HG03457 (cell line): ENCODE measurements at regions not wholly inside any gene's neighbourhood (a gene's known extent, or its start where the extent isn't known, plus 50 kb on each side); places are given as distances from the start of the nearest gene placed in this dataset.
"Not testable (repeated sequence)": the region's sequence is repeated elsewhere in the genome, so short reads cannot be mapped to it uniquely, and the experiment has no call there.

Source experiments
- ATAC-seq: cut with Tn5 transposase; IDR thresholded peaks from one replicate; pipeline ENCODE4 v1.9.1; 2021; ENCODE audit warnings: moderate number of reproducible peaks; ENCODE audit not compliant: unreplicated experiment

GRCh38 chrX:123036401-123036800, 147.7 kb upstream of the GRIA3 start:
- ATAC-seq = no peak

- ATAC-seq = no peak
These were observed 134.9 kb upstream of the GRIA3 start for GRCh38 chrX:123049071-123049625.

DNA sequence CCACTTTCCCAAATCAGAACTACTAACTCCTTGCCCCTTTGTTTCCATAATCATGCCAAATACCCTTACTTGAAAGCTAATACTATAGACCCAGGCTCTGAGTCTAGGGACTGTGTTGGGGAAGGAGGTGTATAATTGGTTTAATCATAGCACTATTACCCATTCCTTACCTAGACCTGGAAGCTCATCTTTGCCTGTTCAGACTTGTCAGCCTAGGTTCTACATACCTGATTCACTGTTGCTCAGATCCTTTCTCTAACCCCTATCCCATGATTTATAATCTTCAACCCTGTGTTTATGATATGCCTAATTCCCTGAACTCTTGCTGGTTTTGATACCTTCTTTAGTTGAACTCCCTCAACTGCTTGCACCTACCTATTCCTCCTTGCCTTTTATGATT, 123.1 kb upstream of the GRIA3 start:
- ATAC-seq = no peak

DNA sequence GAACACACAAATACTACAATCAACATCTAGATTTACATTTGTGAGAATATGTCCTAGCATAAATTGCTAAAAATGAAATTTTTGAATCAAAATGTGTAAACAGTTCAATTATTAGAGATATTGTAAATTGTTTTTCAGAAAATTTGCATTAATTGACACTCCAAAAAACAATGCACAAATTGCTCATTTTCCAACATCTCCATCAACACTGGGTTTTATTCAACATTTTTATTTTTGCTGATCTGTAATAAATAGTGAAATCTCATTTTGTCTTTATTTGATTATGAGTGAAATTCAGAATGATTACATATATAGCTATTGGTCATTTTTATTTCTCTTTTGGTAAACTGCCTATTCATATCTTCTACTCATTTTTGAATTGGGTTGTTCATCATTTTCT, 120.0 kb upstream of the GRIA3 start:
- ATAC-seq = no peak

GRCh38 chrX:123072686-123073385, 111.2 kb upstream of the GRIA3 start:
- ATAC-seq = no peak

DNA sequence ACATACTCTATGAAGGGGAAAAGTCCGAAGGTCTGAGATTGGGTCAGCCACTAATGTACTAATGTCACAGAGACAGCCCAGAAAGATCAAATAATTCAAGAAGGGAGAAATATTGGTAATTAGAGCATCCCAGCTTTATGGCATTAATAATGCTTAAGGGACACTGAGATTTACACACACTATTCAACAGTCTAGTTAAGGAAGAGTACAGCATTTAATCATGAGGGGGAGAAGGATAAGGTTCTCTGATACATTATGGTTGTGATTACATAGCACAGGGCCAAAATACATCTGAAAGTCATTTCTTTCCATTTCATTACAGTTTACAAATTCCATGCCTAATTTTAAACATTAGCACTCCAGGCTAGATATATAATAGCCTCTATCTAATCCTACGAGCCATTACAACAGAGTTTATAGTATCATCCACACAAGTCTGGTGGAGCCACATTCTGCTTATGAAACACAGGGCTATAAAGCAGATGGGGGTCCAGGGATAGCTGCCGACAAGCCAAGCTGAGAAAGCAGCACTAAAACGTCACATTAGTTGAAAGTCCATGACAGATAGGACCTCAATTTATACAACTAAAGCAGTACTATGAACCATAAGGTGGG, 108.0 kb upstream of the GRIA3 start:
- no peak for ATAC-seq

- ATAC-seq = no peak
These were observed 106.4 kb upstream of the GRIA3 start for GRCh38 chrX:123077631-123078030.

DNA sequence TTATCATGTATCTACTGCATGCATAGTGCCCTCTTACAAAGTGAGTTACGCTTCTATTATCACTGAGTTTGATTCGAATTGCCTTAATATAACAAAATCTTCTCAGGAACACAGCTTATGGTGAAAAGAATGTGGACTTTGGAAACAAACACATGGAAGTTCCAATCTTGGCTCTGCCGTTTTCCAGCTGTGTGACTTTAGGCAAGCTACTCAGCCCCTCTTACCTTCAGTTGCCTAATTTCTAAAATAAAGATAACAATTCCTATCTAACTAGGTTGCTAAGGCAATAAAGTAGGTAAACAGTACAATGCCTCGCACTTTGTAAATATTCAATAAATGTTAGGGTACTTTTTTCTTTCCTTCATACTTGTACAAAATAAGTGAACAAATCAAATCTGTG, 104.0 kb upstream of the GRIA3 start:
- ATAC-seq = no peak

DNA sequence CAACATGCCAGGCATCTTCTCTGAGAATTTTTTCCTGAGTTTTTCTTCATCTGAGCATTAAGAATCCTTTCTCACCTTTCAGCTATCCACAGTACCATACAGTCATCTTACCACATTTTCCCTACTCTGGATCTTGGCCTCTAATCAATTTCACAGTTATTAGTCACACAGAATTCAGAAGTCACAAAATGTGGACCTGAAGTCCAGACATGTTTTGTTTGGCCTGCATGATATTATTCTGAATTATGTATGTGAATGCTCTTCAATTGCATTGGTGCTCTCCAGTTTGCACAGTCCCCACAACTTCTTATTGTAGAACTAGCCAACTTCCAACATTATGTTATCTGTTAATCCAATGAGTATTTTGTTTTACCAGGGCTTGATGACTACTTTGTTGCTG, 102.3 kb upstream of the GRIA3 start:
- no peak for ATAC-seq

GRCh38 chrX:123083924-123084323, 100.2 kb upstream of the GRIA3 start:
- ATAC-seq = no peak

GRCh38 chrX:123084797-123085196, 99.3 kb upstream of the GRIA3 start:
- ATAC-seq = no peak

DNA sequence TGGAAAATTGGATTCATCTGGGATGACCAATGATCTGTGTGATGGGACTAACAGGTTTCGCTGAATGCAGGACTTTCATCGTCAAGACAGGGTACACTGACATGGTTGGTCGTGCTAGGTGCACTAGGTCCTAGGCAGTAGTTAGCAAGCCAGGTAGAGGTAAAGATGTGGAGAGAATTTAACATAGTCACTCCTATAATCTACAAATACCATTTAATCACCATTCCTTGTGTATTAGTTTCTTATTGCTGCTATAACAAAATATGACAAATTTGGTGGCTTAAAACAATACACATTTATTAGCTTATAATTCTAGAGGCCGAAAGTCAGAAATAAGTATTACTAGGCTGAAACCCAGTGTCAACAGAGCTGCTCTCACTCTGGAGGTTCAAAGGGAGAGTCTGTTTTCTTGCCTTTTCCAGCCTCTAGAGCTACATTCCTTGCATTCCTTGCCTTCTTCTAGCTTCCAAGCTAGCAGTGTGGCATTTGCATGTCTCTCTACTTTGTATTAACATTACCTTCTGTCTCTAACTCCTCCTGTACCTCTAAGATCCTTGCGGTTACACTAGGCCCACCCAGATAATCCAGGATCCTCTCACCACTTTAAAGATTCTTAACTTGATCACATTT, 98.7 kb upstream of the GRIA3 start:
- ATAC-seq = no peak

GRCh38 chrX:123086768-123087167, 97.3 kb upstream of the GRIA3 start:
- no peak for ATAC-seq

DNA sequence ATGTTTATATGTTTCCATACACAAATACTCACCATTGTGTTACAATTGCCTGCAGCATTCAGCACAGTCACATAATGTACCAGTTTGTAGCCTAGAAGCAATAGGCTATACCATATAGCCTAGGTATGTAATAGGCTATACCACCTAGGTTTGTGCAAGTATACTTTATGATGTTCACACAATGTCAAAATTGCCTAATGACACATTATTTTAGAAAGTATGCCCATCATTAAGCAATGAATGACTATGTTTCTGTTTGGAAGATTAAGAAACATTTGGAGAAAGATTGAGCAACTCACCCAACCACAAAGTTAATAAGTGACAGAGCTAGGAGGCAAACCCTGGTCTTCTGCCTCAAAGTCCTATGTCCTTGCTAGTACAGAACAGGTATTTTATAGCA, 96.8 kb upstream of the GRIA3 start:
- ATAC-seq = no peak

GRCh38 chrX:123088331-123088730, 95.7 kb upstream of the GRIA3 start:
- ATAC-seq = no peak

- no peak for ATAC-seq
These were observed 95.1 kb upstream of the GRIA3 start for GRCh38 chrX:123088930-123089329.

DNA sequence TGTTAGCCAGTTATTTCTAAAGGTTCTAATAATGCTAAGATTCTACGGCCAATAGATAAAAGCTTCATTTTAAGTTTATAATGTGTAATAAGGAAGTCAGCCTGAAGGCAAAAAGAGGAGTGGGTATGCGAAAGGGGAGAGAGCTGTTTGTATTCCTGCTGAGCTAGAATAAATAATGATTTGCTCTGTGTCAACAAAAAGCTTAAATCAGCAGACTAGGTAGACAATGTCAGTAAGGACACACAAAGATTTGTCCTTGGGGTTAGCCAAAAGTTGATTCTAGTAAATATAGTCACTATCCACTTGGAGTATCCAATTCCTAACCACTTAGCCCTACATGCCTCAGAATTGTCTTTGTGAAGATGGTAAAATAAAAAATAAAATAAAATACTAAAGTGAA, 90.3 kb upstream of the GRIA3 start:
- ATAC-seq = no peak

DNA sequence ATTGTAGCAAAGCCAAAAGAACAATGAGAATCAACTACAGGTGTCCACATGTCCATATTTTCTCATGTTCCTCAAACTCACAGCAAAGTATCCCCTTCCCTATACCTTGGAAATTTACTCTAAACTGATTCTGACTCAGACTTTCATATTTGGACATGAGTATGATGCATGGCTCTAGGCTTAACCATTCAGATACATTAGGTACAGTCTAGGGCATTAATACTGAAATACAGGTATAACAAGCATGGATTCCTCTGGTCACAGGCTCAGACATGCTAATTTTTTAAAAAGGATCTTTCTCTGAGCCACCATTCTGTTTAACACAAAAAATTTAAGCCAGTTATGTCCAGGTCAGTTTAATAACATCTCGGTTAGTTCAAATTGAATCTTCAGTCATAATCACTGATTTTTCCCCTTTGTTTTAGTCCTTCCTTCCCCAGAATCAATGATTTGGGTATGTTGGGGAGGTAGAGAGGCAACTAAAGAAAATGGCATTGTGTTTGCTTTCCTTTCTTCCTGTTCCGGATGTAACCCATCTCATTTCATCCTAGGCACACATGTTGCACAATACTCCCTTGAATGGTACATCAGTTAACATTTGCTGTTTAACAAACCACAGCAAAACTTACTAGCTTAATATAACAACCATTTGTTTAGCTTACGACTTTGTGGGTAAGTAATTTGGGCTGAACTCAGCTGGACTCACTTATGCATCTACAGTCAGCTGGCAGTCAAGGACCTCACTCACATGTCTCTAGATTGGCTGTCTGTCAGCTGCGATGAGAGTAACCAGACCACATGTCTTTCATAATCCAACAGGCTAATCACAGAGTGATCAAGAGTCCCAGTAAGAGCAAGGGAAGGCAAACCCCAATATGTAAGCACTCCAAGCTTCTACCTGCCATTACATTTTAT, 75.3 kb upstream of the GRIA3 start:
- ATAC-seq = no peak

- no peak for ATAC-seq
These were observed 62.8 kb upstream of the GRIA3 start for GRCh38 chrX:123121241-123121640.

- ATAC-seq = not testable (repeated sequence)
These were observed 54.3 kb upstream of the GRIA3 start for GRCh38 chrX:123129805-123130204.
